ENCODE measurements at regions not wholly inside any gene's neighbourhood (a gene's known extent, or its start where the extent isn't known, plus 50 kb on each side); places are given as distances from the start of the nearest gene placed in this dataset.

DNA sequence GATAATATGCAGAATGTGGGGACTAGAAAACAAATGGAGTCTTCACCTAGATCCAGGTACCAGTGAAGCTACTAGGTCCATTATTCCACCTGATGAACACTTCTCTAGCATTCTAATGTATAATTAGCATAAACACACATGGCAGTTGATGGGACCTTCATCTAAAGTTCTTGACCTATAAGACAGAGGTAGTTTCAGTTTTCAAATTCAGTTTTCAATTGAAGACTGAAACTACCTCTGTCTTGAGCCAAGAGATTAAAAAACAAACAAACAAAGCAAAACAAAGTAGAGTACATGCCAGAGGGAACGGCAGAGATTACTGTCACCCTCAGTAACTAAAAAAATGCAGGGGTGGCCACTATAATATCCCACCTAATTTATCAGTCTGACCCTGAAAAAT, 199.9 kb upstream of the NEIL3 start:
- DNase-seq (ENCODE audit: low read depth), result no peak

GRCh38 chr4:177116161-177116560, 193.5 kb upstream of the NEIL3 start:
- DNase-seq (ENCODE audit: low read depth), result no peak

DNA sequence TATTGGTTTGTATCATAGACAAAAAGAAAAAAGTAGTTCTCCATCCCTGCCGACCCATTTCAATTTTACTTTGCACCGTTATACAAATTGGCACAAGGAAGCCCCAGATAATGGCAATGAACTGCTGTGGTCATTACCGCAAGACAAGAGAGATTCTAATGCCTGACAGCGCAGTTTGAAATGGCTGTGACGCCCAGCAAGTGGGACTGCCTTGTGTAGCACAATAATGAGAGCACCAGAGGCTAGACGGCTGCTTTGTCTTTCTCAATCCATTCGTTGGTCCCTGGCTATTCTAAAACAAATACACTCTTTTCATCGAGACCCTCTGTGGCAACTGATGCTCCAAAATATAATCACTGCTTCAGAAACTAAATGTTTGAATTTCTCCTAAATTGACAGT, 192.4 kb upstream of the NEIL3 start:
- DNase-seq (ENCODE audit: low read depth), result no peak

- DNase-seq (ENCODE audit: low read depth), result no peak
Measured at GRCh38 chr4:177118596-177118995, 191.1 kb upstream of the NEIL3 start.

DNA sequence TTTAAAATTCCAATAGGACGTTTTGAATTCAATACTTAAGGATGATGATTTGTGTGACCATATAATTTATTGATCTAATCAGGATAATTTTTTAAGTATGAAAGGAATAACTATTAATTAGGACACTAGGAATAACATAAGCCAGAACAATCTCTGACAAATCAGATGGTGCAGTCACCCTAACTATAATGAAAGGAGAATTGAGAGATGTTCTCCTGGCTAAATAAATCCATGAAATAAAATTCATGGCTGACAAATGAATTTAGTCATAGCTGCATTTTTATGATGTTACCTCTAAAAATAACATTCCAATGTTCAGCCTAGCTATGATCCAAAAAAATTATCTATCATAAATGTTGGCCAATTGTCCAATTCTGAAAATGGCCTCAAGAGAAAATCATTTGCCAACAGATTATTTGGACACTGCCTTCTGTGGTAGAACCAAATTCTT, 190.6 kb upstream of the NEIL3 start:
- no peak for DNase-seq (ENCODE audit: low read depth)

DNA sequence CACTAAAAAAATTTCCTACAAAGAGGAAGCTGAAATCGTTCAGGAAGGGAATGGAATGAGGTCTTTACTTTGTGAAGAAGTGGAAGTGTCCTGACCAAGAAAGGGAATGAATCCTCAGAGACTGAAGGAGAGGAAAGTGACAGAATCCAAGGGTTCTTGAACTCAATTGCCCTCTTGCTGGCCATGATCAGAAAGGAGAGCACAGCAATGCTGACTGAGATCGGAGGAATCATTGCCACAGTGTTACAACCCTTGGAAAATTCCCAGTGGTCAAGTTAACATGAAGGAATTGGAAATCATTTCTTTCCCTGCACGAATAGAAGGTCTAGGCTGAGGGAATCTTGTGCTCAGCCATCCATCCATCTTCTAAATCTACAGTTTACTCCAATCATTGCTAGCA, 190.0 kb upstream of the NEIL3 start:
- no peak for DNase-seq (ENCODE audit: low read depth)

- no peak for DNase-seq (ENCODE audit: low read depth)
Measured at GRCh38 chr4:177123811-177124210, 185.9 kb upstream of the NEIL3 start.

DNA sequence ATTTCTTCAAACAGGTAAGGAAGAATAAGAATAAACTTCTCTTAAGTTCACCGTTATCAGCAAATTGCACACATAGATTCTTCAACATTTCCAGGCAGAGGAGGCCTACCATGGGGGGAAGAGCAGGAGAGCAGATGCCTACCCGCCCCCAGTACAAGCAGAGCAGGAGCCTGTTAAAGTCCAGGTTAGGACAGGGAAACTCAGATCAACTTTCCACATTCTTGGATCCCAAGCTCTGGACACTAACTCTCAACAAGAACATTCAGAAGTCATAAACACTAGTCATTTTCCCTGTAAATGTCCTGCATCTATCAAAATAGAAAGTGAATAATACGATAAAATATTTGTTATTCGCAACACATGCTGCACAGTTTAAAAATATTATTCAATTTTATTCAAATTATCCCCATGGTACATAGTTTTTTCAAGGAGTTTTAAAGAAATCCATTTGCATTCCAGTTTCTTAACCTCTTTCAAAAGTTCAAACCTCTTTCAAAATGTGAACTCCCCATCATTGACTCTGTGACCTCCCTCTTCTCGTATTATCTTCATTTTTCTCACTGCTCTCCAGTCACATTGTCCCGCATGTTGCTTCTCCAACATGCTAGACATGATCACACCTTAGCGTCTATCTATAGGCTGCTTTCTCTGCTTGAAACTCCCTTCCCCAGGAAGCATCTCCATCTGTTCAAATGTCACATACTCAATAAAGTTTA, 185.2 kb upstream of the NEIL3 start:
- DNase-seq (ENCODE audit: low read depth), result no peak

GRCh38 chr4:177125656-177126055, 184.0 kb upstream of the NEIL3 start:
- no peak for DNase-seq (ENCODE audit: low read depth)

GRCh38 chr4:177127658-177128057, 182.0 kb upstream of the NEIL3 start:
- no peak for DNase-seq (ENCODE audit: low read depth)

DNA sequence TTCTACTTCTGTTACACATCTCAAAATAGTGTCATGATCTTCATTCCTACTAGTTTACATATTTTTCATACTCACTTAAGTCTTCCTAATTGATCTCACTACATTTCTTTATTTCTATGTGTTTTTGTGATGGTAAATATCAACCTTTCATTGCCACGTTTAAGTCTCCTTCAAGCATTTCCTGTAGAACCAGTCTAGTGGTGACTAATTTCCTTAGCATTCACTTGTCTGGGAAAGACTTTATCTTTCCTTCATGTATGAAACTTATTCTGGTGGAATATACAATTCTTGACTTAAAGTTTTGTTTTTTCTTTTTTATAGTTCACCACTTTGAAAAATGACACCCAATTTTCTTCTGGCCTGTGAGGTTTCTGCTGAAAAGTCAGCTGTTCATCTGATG, 181.4 kb upstream of the NEIL3 start:
- DNase-seq (ENCODE audit: low read depth), result no peak

DNA sequence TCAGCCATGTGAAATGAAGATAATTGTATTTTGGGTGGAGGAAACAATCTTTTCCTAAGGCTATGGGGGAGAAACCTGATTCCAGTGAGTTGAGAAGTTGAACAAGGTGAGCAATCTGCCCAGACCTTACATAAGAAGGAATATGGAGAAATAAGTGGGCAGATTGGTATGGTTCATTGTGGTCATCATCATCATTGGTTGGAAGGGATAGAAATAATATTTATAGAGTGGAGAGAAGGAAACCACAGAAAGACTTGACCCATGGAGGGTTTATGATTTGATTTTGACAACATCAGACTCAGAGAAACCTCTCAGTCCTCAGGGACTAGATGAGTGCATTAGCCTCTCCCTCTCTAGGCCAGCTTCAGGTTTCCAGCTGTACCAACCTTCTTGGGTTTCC, 177.9 kb upstream of the NEIL3 start:
- DNase-seq (ENCODE audit: low read depth), result no peak

DNA sequence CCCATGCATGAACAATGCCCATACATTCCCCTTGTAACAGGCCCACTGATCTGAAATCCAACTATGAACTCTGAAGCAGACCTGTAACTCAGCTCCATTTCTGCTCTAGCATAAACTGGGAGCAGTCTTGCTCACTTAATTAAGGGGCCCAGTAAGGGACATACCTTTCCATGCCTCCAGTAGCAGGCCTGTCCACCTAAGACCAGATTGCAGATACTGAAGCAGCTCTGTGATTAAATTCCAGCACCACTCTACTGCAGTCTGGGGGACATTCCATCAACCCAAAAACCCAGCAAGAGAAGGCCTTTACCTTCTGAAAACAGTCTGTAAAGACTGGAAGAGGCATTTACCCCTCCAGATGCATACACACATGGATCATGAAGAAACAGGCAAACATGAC, 162.0 kb upstream of the NEIL3 start:
- DNase-seq (ENCODE audit: low read depth), result no peak

DNA sequence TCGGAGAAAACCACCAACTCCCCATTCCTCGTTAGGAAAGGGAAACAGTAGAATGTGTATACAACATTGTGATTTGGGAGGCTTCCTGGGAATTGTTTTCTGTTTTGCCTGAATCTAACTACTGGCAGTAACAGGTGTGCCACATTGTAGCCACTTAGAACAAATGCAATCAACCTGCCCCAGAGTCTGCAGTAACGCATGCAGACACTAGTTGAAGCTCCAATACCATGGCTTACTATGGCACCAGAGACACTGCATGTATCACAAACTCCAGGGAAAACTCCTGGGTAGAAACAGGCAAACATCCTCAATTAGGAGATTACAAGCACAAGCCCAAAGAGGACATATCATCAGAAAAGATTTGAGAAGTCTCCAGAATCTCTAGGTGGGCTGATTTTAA, 154.2 kb upstream of the NEIL3 start:
- no peak for DNase-seq (ENCODE audit: low read depth)

- no peak for DNase-seq (ENCODE audit: low read depth)
Measured at GRCh38 chr4:177159600-177159999, 150.1 kb upstream of the NEIL3 start.

DNA sequence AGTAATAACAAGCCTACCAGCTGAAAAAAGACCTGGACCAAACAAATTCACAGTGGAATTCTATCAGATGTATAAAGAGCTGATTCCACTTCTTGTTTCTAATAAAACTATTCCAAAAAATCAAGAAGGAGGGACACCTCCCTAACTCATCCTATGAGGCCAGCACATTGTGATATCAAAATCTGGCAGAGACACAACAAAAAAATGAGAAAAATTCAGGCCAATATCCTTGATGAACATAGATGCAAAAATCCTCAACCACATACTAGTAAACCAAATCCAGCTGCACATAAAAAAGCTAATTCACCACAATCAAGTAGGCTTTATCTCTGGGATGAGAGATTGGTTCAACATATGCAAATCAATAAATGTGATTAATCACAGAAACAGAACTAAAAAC, 147.9 kb upstream of the NEIL3 start:
- no peak for DNase-seq (ENCODE audit: low read depth)

- no peak for DNase-seq (ENCODE audit: low read depth)
Measured at GRCh38 chr4:177163532-177163931, 146.1 kb upstream of the NEIL3 start.

DNA sequence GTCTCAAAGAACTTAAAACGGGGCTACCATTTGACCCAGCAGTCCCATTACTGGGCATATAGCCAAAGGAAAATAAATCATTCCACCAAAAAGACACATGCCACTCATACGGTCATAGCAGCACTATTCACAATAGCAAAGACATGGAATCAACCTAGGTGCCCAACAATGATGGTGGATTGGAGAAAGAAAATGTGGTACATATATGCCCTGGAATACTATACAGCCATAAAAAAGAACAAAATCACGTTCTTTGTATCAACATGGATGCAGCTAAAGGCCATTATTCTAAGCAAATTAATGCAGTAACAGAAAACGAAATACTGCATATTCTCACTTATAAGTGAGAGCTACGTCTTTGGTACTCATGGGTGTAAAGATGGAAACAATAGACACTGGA, 138.1 kb upstream of the NEIL3 start:
- DNase-seq (ENCODE audit: low read depth), result no peak

GRCh38 chr4:177175473-177175872, 134.2 kb upstream of the NEIL3 start:
- DNase-seq (ENCODE audit: low read depth), result no peak

DNA sequence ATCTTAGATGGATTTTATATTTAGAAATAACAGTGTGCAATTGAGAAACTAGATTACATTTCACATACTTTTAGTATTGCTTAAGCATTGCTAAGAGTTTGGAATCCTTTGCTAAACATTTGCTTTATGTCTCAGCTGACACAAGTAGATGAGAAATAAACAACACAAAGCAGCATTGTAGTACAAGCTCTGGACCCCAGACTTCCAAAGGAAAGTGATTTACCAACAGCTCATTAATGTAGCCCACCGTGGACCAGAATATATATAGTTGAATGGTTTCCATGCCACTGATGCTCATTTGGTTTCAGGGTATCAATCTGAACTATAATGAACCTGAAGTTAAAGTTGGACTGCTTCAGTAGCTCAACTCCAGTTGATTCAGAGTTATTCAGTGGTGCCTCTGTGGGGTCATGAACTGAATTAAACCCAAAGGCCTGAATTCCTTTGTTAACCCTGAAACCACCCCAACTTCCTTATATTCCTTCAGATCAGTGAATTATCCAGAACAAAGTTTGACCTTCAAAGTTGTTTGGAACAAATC, 132.1 kb upstream of the NEIL3 start:
- no peak for DNase-seq (ENCODE audit: low read depth)

DNA sequence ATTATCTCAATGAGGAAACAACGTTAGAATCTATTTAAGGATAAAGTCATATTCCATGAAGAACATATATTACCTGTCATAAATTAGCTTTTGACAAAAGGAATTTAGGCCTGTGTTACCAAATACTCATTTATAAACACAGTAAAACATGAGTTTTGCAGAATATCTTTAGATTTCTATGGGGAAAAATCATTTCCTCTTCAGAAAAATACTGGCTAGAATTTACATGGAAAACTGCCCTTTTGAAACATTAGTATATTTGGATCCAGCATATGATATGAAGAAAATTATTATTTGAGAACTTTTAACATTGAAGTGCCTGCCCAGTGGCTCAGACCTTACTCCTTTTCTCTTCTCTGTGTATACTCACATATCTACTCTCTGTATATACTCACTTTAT, 131.4 kb upstream of the NEIL3 start:
- DNase-seq (ENCODE audit: low read depth), result no peak

DNA sequence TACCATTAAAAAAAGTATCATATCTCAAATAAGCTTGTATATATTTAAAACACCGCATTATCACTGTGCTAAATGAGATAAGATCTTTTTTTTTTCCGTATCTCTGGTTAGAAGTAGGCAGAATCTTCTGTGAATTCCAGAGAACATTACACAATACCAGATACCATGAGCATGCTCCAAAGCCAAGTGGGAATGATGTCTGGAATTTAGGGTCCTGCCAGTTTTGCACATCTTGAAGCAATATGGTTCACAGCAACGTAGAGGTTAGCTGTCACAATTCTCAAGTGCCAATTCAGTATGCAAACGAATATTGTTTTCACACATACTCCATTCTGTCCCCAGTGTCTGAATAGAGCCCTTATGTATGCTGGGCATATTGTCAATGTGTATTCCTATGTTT, 127.5 kb upstream of the NEIL3 start:
- DNase-seq (ENCODE audit: low read depth), result no peak

DNA sequence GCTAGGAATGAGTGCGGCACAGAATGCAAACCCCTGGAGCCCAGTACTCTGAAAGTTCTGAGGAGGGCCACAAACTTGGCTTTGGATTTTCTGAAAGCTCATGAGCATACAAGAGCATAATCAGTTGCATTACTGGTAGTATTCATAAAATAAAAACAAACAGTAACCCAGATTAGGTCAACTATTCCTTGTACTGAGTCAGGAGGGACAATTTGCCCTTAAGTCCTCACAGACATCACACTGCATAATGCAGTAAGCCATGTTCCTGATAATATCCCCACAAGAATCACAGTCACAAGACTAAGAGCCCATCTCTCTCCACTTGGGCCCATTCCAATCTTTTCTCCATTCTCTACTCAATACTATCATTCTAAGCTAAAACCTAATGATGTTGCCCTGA, 126.9 kb upstream of the NEIL3 start:
- no peak for DNase-seq (ENCODE audit: low read depth)

- DNase-seq (ENCODE audit: low read depth), result no peak
Measured at GRCh38 chr4:177185151-177185550, 124.5 kb upstream of the NEIL3 start.

Data from T-helper 22 cell (primary cell).